SU-DHL-6 (cell line): ENCODE measurements at regions not wholly inside any gene's neighbourhood (a gene's known extent, or its start where the extent isn't known, plus 50 kb on each side); places are given as distances from the start of the nearest gene placed in this dataset.

ENCODE experiments used
- EZH2phosphoT487 ChIP-seq: fragments of 200-600 bp; sonication (generic), shearing (Covaris generic); conservative IDR thresholded peaks from 2 replicates; pipeline ENCODE4 v1.6.1; 2018; ENCODE audit warnings: mild to moderate bottlenecking, antibody characterized with exemption, low read length, moderate library complexity, mixed read lengths
- TF ChIP-seq, protein P1 (sequence below): fragments of 200-600 bp; sonication (generic); IDR thresholded peaks from one replicate; pipeline ENCODE4 v1.5.1; 2017; ENCODE audit warnings: antibody characterized with exemption, mild to moderate bottlenecking, low read length, moderate library complexity; ENCODE audit not compliant: insufficient read depth, poor library complexity, severe bottlenecking

DNA sequence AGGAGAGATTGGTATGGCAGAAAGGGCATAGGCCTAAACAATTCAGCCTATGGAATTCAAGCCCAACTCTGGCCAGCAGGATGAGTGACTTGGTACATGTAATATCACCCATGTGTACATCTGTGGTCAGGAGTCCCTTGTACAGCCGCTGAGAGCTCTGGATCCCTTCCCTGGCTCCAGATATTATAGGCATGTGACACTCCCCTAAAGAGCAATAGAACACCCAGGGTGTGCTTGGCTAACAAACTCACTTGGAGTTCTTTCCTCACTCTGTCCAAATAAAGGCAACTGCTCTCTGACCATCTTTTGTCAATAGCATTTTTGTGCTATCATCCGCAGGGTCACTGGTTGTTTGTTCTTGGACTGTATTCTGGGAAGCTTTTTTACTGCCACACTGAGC lies 197.4 kb upstream of the NCKAP5 start:
- TF ChIP-seq, protein P1, sequence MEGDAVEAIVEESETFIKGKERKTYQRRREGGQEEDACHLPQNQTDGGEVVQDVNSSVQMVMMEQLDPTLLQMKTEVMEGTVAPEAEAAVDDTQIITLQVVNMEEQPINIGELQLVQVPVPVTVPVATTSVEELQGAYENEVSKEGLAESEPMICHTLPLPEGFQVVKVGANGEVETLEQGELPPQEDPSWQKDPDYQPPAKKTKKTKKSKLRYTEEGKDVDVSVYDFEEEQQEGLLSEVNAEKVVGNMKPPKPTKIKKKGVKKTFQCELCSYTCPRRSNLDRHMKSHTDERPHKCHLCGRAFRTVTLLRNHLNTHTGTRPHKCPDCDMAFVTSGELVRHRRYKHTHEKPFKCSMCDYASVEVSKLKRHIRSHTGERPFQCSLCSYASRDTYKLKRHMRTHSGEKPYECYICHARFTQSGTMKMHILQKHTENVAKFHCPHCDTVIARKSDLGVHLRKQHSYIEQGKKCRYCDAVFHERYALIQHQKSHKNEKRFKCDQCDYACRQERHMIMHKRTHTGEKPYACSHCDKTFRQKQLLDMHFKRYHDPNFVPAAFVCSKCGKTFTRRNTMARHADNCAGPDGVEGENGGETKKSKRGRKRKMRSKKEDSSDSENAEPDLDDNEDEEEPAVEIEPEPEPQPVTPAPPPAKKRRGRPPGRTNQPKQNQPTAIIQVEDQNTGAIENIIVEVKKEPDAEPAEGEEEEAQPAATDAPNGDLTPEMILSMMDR, result no peak
- TF ChIP-seq EZH2phosphoT487, result no peak
